HCT116 (cell line): ENCODE measurements at regions not wholly inside any gene's neighbourhood (a gene's known extent, or its start where the extent isn't known, plus 50 kb on each side); places are given as distances from the start of the nearest gene placed in this dataset.

Experiments used
- POLR2AphosphoS5 ChIP-seq: IDR thresholded peaks from 2 replicates; pipeline ENCODE4 v1.6.1; 2011; ENCODE audit warnings: mild to moderate bottlenecking, low read depth, low read length, moderate library complexity
- ZNF274 ChIP-seq: fragments of 200-500 bp; sonication (Bioruptor generic); IDR thresholded peaks from 2 replicates; pipeline ENCODE4 v1.6.1; 2014; ENCODE audit warnings: mild to moderate bottlenecking, low read depth, low read length, inconsistent platforms

- TF ChIP-seq ZNF274: no peak
- no peak for TF ChIP-seq POLR2AphosphoS5
Measured at GRCh38 chr7:15099074-15099473, 196.5 kb upstream of the DGKB start.
